GM12878 (cell line): ENCODE measurements at regions not wholly inside any gene's neighbourhood (a gene's known extent, or its start where the extent isn't known, plus 50 kb on each side); places are given as distances from the start of the nearest gene placed in this dataset.

Source experiments
- ATAC-seq: fragments of 200-7000 bp; cut with Tn5 transposase; 3 replicates; pipeline ENCODE4 v1.9.1; 2020; ENCODE audit warnings: mild to moderate bottlenecking, moderate library complexity
- BruUV-seq: library from RNA; stranded (reverse); fragments of 400-500 nt; replicated peaks from 2 replicates; lab custom pipeline; 2021; lab: Mats Ljungman, UMichigan
- CTCF ChIA-PET: fragments of 300-600 bp; sonication (Branson Sonifier 250); formaldehyde crosslinking; extraction: SDS; loops from one replicate; lab custom pipeline; 2021; ENCODE audit warnings: inconsistent platforms; lab: Yijun Ruan, JAX
- POLR2A ChIA-PET: fragments of 350-600 bp; formaldehyde crosslinking; extraction: SDS; loops from one replicate; lab custom pipeline; 2021; ENCODE audit warnings: inconsistent platforms; lab: Charles Lee
- RAD21 ChIA-PET: fragments of 300-600 bp; sonication (Branson Sonifier 250); formaldehyde crosslinking; loops from one replicate; lab custom pipeline; 2023; ENCODE audit warnings: antibody characterized with exemption; ENCODE audit not compliant: unreplicated experiment; lab: Charles Lee
- SMC1A ChIA-PET: fragments of 300-600 bp; sonication (Branson Sonifier 250); formaldehyde crosslinking; loops from one replicate; lab custom pipeline; 2023; ENCODE audit not compliant: unreplicated experiment, uncharacterized antibody; lab: Charles Lee
- DNase-seq: peaks from one replicate; pipeline ENCODE4 v3.0.0-alpha.2; 2011; ENCODE audit warnings: low read depth, low spot score
- FAIRE-seq: peaks from 3 replicates; lab custom pipeline; 2011; peaks lifted over from hg19 to GRCh38; lab: Jason Lieb, UNC
- H2AFZ ChIP-seq: 2 replicates; pipeline ENCODE4 v1.6.0; 2011; ENCODE audit warnings: low read depth, low read length, control low read depth; ENCODE audit not compliant: control insufficient read depth
- H3K27ac ChIP-seq: 2 replicates; pipeline ENCODE4 v1.5.1; 2011; ENCODE audit warnings: control low read depth; ENCODE audit not compliant: control insufficient read depth, insufficient read depth
- H3K27me3 ChIP-seq, 2 experiments: replicated peaks in 1 of 2; 2 replicates each; pipeline versions ENCODE4 v1.6.0 to v1.6.1; 2011; ENCODE audit warnings: low read length in 1 of 2; ENCODE audit not compliant: control insufficient read depth in 2 of 2, insufficient read depth in 2 of 2
- H3K36me3 ChIP-seq, 2 experiments: 2 replicates each; pipeline ENCODE4 v1.5.1; 2011; ENCODE audit warnings: low read length in 1 of 2; ENCODE audit not compliant: control insufficient read depth in 2 of 2, insufficient read depth in 2 of 2
- H3K4me1 ChIP-seq: 2 replicates; pipeline ENCODE4 v1.6.1; 2011; ENCODE audit warnings: mild to moderate bottlenecking, low read length, moderate library complexity, mixed read lengths; ENCODE audit not compliant: control insufficient read depth, insufficient read depth
- H3K4me2 ChIP-seq: 2 replicates; pipeline ENCODE4 v1.6.0; 2011; ENCODE audit warnings: control low read depth; ENCODE audit not compliant: control insufficient read depth, insufficient read depth
- H3K4me3 ChIP-seq: fragments of 200-600 bp; sonication (generic); 2 replicates; pipeline ENCODE4 v1.5.1; 2016
- H3K79me2 ChIP-seq: 2 replicates; pipeline ENCODE4 v1.6.0; 2011; ENCODE audit warnings: low read length; ENCODE audit not compliant: control insufficient read depth, insufficient read depth
- H3K9ac ChIP-seq: 2 replicates; pipeline ENCODE4 v1.8.0; 2011; ENCODE audit warnings: low read length, control low read depth, mixed read lengths; ENCODE audit not compliant: control insufficient read depth, insufficient read depth
- H3K9me3 ChIP-seq: replicated peaks from 3 replicates; pipeline ENCODE4 v1.5.1; 2011; ENCODE audit warnings: mild to moderate bottlenecking, low read length; ENCODE audit not compliant: control insufficient read depth, insufficient read depth
- H4K20me1 ChIP-seq: 2 replicates; pipeline ENCODE4 v1.6.0; 2011; ENCODE audit not compliant: control insufficient read depth, insufficient read depth
- EED ChIP-seq: sonication (generic); IDR thresholded peaks from 2 replicates; pipeline ENCODE4 v1.6.1; 2016; ENCODE audit warnings: antibody characterized with exemption, low read depth
- GABPA ChIP-seq: IDR thresholded peaks from 2 replicates; pipeline ENCODE4 v1.6.1; 2014; ENCODE audit warnings: antibody characterized with exemption, low read depth, mild to moderate bottlenecking, inconsistent platforms
- HCFC1 ChIP-seq: fragments of 150-350 bp; IDR thresholded peaks from 2 replicates; pipeline ENCODE4 v1.6.1; 2014; ENCODE audit warnings: low read length
- MTA3 ChIP-seq: IDR thresholded peaks from 2 replicates; pipeline ENCODE4 v1.6.1; 2012; ENCODE audit warnings: low read length, inconsistent platforms, borderline replicate concordance
- NR2F1 ChIP-seq: fragments of 450-650 bp; conservative IDR thresholded peaks from 2 replicates; pipeline ENCODE4 v1.6.1; 2017; ENCODE audit warnings: mild to moderate bottlenecking
- POLR2AphosphoS2 ChIP-seq: IDR thresholded peaks from 2 replicates; pipeline ENCODE4 v1.6.1; 2011; ENCODE audit warnings: low read depth, mild to moderate bottlenecking, low read length, improper control_type of control experiment, moderate library complexity
- RCOR1 ChIP-seq: conservative IDR thresholded peaks from 2 replicates; pipeline ENCODE4 v1.6.1; 2012; ENCODE audit warnings: low read depth, low read length, improper control_type of control experiment
- SMARCA5 ChIP-seq: fragments of 450-650 bp; IDR thresholded peaks from 2 replicates; pipeline ENCODE4 v1.6.1; 2017; ENCODE audit warnings: mild to moderate bottlenecking
- SREBF1 ChIP-seq: IDR thresholded peaks from 2 replicates; pipeline ENCODE4 v1.6.1; 2012; ENCODE audit warnings: mild to moderate bottlenecking, low read length
- ZNF207 ChIP-seq: fragments of 450-650 bp; IDR thresholded peaks from 2 replicates; pipeline ENCODE4 v1.6.1; 2014; ENCODE audit warnings: antibody characterized with exemption, mild to moderate bottlenecking, borderline replicate concordance
- WGBS: methylation state at CpG from one replicate; pipeline ENCODE4 v1.1.6; 2016; ENCODE audit warnings: low lambda C conversion rate; ENCODE audit not compliant: insufficient replicate concordance, insufficient coverage; ENCODE audit errors: missing lambda C conversion rate; 5-methylcytosine and 5-hydroxymethylcytosine counted together
- in situ Hi-C: fragments of 300-500 bp; cut with MboI; formaldehyde crosslinking; loops from 9 replicates; pipeline ENCODE4 v1.14.3; 2018; ENCODE audit warnings: mixed read lengths
- intact Hi-C: fragments of 100-400 bp; cut with micrococcal nuclease; formaldehyde crosslinking; loops from one replicate; pipeline ENCODE4 v1.14.2; 2022; ENCODE audit not compliant: unreplicated experiment
- TF ChIP-seq, protein P1 (sequence below): fragments of 450-650 bp; formaldehyde crosslinking; IDR thresholded peaks from 2 replicates; pipeline ENCODE4 v1.5.0; 2022; ENCODE audit warnings: mild to moderate bottlenecking, missing genetic modification characterization
- TF ChIP-seq, protein P2 (sequence below): fragments of 450-650 bp; IDR thresholded peaks from 2 replicates; pipeline ENCODE4 v1.6.1; 2016; ENCODE audit warnings: mild to moderate bottlenecking
- TF ChIP-seq, protein P3 (sequence below): fragments of 150-350 bp; IDR thresholded peaks from 2 replicates; pipeline ENCODE4 v1.6.1; 2016; ENCODE audit warnings: low read depth, low read length
- TF ChIP-seq, protein P4 (sequence below): fragments of 450-650 bp; IDR thresholded peaks from 2 replicates; pipeline ENCODE4 v1.6.1; 2017; ENCODE audit warnings: mild to moderate bottlenecking, low read depth, inconsistent platforms; ENCODE audit not compliant: poor library complexity, severe bottlenecking

DNA sequence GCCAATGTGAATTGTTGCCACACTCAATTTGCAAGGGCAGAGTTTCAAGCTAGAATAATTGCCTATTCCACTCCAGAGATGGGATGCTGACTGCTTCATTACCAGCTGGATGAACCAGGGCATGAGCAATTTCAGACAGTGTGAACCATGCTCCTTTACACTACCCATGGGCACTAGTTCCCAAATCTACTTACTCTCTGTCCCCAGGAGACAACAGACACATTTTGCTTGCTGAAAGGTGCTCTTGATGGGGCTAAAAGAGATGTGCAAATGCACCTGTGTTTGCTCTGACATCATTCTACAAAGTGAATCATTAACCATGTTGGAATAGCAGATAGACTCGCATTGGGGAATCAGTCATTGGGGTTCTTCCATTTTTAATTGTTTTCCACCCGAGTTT, 522.3 kb upstream of the NUDT12 start:
- WGBS = 4% methylated on average over 2 of the region's 2 CpGs
- Histone ChIP-seq H3K79me2 (no peaks in the 10 kb centered on the region), H3K9ac (no peak overlapping the region), H3K27ac (no peak overlapping the region), H2AFZ (no peak overlapping the region), H3K4me2 (no peak overlapping the region), H3K4me3 (no peak overlapping the region), H3K4me1 (no peaks in the 10 kb centered on the region), H4K20me1 (no peaks in the 10 kb centered on the region), H3K36me3 (no peaks in the 10 kb centered on the region), H3K27me3 (no peaks in the 10 kb centered on the region), H3K9me3 (no peaks in the 10 kb centered on the region)
- no TSS peak for BruUV-seq
- ChIA-PET POLR2A (no interaction called here), RAD21 (no interaction called here), CTCF (interaction anchor here (0.5 to 1.1 kb wide), 2 partner anchors 141 to 242 kb away, joined by 3 to 4 read pairs; no protein-coding TSS in a partner anchor), SMC1A (interaction anchor here (1.1 kb wide), 2 partner anchors 32 to 195 kb away, joined by 3 read pairs; no protein-coding TSS in a partner anchor)
- ATAC-seq (no peak), FAIRE-seq (no peak), DNase-seq (no peak)
- intact Hi-C loops (no loop called here), in situ Hi-C loops (no loop called here)
- TF ChIP-seq RCOR1 (no peak), HCFC1 (no peak), GABPA (no peak), SREBF1 (no peak), POLR2AphosphoS2 (no peak), NR2F1 (no peak), ZNF207 (no peak), SMARCA5 (no peak), MTA3 (no peak), EED (no peak)
- TF ChIP-seq, protein P1, sequence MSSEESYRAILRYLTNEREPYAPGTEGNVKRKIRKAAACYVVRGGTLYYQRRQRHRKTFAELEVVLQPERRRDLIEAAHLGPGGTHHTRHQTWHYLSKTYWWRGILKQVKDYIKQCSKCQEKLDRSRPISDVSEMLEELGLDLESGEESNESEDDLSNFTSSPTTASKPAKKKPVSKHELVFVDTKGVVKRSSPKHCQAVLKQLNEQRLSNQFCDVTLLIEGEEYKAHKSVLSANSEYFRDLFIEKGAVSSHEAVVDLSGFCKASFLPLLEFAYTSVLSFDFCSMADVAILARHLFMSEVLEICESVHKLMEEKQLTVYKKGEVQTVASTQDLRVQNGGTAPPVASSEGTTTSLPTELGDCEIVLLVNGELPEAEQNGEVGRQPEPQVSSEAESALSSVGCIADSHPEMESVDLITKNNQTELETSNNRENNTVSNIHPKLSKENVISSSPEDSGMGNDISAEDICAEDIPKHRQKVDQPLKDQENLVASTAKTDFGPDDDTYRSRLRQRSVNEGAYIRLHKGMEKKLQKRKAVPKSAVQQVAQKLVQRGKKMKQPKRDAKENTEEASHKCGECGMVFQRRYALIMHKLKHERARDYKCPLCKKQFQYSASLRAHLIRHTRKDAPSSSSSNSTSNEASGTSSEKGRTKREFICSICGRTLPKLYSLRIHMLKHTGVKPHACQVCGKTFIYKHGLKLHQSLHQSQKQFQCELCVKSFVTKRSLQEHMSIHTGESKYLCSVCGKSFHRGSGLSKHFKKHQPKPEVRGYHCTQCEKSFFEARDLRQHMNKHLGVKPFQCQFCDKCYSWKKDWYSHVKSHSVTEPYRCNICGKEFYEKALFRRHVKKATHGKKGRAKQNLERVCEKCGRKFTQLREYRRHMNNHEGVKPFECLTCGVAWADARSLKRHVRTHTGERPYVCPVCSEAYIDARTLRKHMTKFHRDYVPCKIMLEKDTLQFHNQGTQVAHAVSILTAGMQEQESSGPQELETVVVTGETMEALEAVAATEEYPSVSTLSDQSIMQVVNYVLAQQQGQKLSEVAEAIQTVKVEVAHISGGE (CRISPR knock-in tag) = no peak
- TF ChIP-seq, protein P2, sequence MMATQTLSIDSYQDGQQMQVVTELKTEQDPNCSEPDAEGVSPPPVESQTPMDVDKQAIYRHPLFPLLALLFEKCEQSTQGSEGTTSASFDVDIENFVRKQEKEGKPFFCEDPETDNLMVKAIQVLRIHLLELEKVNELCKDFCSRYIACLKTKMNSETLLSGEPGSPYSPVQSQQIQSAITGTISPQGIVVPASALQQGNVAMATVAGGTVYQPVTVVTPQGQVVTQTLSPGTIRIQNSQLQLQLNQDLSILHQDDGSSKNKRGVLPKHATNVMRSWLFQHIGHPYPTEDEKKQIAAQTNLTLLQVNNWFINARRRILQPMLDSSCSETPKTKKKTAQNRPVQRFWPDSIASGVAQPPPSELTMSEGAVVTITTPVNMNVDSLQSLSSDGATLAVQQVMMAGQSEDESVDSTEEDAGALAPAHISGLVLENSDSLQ = no peak
- TF ChIP-seq, protein P3, sequence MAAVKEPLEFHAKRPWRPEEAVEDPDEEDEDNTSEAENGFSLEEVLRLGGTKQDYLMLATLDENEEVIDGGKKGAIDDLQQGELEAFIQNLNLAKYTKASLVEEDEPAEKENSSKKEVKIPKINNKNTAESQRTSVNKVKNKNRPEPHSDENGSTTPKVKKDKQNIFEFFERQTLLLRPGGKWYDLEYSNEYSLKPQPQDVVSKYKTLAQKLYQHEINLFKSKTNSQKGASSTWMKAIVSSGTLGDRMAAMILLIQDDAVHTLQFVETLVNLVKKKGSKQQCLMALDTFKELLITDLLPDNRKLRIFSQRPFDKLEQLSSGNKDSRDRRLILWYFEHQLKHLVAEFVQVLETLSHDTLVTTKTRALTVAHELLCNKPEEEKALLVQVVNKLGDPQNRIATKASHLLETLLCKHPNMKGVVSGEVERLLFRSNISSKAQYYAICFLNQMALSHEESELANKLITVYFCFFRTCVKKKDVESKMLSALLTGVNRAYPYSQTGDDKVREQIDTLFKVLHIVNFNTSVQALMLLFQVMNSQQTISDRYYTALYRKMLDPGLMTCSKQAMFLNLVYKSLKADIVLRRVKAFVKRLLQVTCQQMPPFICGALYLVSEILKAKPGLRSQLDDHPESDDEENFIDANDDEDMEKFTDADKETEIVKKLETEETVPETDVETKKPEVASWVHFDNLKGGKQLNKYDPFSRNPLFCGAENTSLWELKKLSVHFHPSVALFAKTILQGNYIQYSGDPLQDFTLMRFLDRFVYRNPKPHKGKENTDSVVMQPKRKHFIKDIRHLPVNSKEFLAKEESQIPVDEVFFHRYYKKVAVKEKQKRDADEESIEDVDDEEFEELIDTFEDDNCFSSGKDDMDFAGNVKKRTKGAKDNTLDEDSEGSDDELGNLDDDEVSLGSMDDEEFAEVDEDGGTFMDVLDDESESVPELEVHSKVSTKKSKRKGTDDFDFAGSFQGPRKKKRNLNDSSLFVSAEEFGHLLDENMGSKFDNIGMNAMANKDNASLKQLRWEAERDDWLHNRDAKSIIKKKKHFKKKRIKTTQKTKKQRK = no peak
- TF ChIP-seq, protein P4, sequence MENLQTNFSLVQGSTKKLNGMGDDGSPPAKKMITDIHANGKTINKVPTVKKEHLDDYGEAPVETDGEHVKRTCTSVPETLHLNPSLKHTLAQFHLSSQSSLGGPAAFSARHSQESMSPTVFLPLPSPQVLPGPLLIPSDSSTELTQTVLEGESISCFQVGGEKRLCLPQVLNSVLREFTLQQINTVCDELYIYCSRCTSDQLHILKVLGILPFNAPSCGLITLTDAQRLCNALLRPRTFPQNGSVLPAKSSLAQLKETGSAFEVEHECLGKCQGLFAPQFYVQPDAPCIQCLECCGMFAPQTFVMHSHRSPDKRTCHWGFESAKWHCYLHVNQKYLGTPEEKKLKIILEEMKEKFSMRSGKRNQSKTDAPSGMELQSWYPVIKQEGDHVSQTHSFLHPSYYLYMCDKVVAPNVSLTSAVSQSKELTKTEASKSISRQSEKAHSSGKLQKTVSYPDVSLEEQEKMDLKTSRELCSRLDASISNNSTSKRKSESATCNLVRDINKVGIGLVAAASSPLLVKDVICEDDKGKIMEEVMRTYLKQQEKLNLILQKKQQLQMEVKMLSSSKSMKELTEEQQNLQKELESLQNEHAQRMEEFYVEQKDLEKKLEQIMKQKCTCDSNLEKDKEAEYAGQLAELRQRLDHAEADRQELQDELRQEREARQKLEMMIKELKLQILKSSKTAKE = no peak
